Endothelial cell of umbilical vein (primary cell): ENCODE measurements at regions not wholly inside any gene's neighbourhood (a gene's known extent, or its start where the extent isn't known, plus 50 kb on each side); places are given as distances from the start of the nearest gene placed in this dataset.

Experiments used
- BruUV-seq: library from RNA; stranded (reverse); fragments of 400-500 nt; replicated peaks from 2 replicates; lab custom pipeline; 2021; lab: Mats Ljungman, UMichigan
- CTCF ChIA-PET: fragments of 300-600, 350-600 bp; sonication (Branson Sonifier 250); formaldehyde crosslinking; loops from one replicate; lab custom pipeline; 2021; ENCODE audit warnings: antibody characterized with exemption, inconsistent platforms; lab: Charles Lee
- POLR2A ChIA-PET: fragments of 300-600, 350-600 bp; sonication (Branson Sonifier 250); formaldehyde crosslinking; loops from one replicate; lab custom pipeline; 2021; ENCODE audit warnings: antibody characterized with exemption, inconsistent platforms; lab: Charles Lee
- DNase-seq: peaks from one replicate; pipeline ENCODE4 v3.0.0-alpha.2; 2011; ENCODE audit warnings: low read depth, low spot score
- FAIRE-seq: peaks from 2 replicates; lab custom pipeline; 2011; peaks lifted over from hg19 to GRCh38; lab: Jason Lieb, UNC
- H2AFZ ChIP-seq: 2 replicates; pipeline ENCODE4 v1.6.0; 2012; ENCODE audit warnings: low read depth, low read length, control low read depth, inconsistent platforms
- H3K27ac ChIP-seq: 2 replicates; pipeline ENCODE4 v1.5.1; 2011; ENCODE audit warnings: low read depth, mild to moderate bottlenecking, control low read depth, low read length, moderate library complexity; ENCODE audit not compliant: insufficient read depth
- H3K27me3 ChIP-seq, 2 experiments: 2 replicates each; pipeline versions ENCODE4 v1.6.0 to v1.6.1; 2011; ENCODE audit warnings: low read length in 2 of 2, mixed read lengths in 1 of 2; ENCODE audit not compliant: control insufficient read depth in 2 of 2, insufficient read depth in 2 of 2
- H3K36me3 ChIP-seq, 2 experiments: 2 replicates in 1 of 2; 3 replicates in 1 of 2; pipeline ENCODE4 v1.5.1; 2011; ENCODE audit warnings: low read length in 2 of 2, mild to moderate bottlenecking in 1 of 2, moderate library complexity in 1 of 2; ENCODE audit not compliant: control insufficient read depth in 2 of 2, insufficient read depth in 2 of 2; ENCODE audit errors: extremely low read depth in 1 of 2
- H3K4me1 ChIP-seq: 3 replicates; pipeline ENCODE4 v1.5.1; 2011; ENCODE audit warnings: mild to moderate bottlenecking, low read length; ENCODE audit not compliant: control insufficient read depth, insufficient read depth; ENCODE audit errors: extremely low read depth
- H3K4me2 ChIP-seq: 2 replicates; pipeline ENCODE4 v1.6.1; 2011; ENCODE audit warnings: low read length, control low read depth, mixed read lengths; ENCODE audit not compliant: insufficient read depth
- H3K4me3 ChIP-seq, 3 experiments: fragments of 200-600 bp in 1 of 3; sonication (generic), shearing (Covaris generic) in 1 of 3; replicated peaks in 1 of 3; 2 replicates each; pipeline ENCODE4 v1.5.1; 2011 to 2016; ENCODE audit warnings: control low read depth in 3 of 3, low read length in 3 of 3, mild to moderate bottlenecking in 2 of 3, inconsistent platforms in 1 of 3, low read depth in 1 of 3, moderate library complexity in 1 of 3; ENCODE audit not compliant: insufficient read depth in 1 of 3
- H3K79me2 ChIP-seq: 2 replicates; pipeline ENCODE4 v1.6.0; 2012; ENCODE audit warnings: low read length, inconsistent platforms; ENCODE audit not compliant: control insufficient read depth, insufficient read depth
- H3K9ac ChIP-seq: replicated peaks from 2 replicates; pipeline ENCODE3; 2011; ENCODE audit warnings: low read length, control low read depth; ENCODE audit not compliant: insufficient read depth; ENCODE audit errors: extremely low read depth
- H3K9me1 ChIP-seq: replicated peaks from 3 replicates; pipeline ENCODE4 v1.6.0; 2011; ENCODE audit warnings: mild to moderate bottlenecking, low read length; ENCODE audit not compliant: control insufficient read depth, insufficient read depth; ENCODE audit errors: extremely low read depth
- H3K9me3 ChIP-seq: replicated peaks from 2 replicates; pipeline ENCODE4 v1.5.1; 2012; ENCODE audit warnings: low read length, inconsistent platforms; ENCODE audit not compliant: control insufficient read depth, insufficient read depth
- H4K20me1 ChIP-seq: replicated peaks from 2 replicates; pipeline ENCODE3; 2011; ENCODE audit warnings: mild to moderate bottlenecking, low read length; ENCODE audit not compliant: control insufficient read depth, insufficient read depth; ENCODE audit errors: extremely low read depth
- CTCF ChIP-seq, 2 donors: IDR thresholded peaks; 1 replicate in 1 of 2; 2 replicates in 1 of 2; pipeline ENCODE4 v1.5.1; 2011; ENCODE audit warnings: low read length in 2 of 2, mild to moderate bottlenecking in 2 of 2, moderate library complexity in 2 of 2, control low read depth in 1 of 2, inconsistent platforms in 1 of 2, low read depth in 1 of 2; ENCODE audit not compliant: insufficient read depth in 1 of 2; ENCODE audit errors: extremely low read depth in 1 of 2
- EZH2 ChIP-seq: IDR thresholded peaks from 2 replicates; pipeline ENCODE4 v1.6.1; 2012; ENCODE audit warnings: borderline replicate concordance, low read depth, mild to moderate bottlenecking, moderate library complexity, low read length, inconsistent platforms; ENCODE audit not compliant: severe bottlenecking
- FOS ChIP-seq: IDR thresholded peaks from 2 replicates; pipeline ENCODE4 v1.6.1; 2011; ENCODE audit warnings: mild to moderate bottlenecking, low read length, moderate library complexity, borderline replicate concordance; ENCODE audit not compliant: insufficient read depth
- GATA2 ChIP-seq: IDR thresholded peaks from 2 replicates; pipeline ENCODE4 v1.7.0; 2011; ENCODE audit warnings: low read depth, mild to moderate bottlenecking, moderate library complexity, mixed read lengths, low read length; ENCODE audit not compliant: insufficient read length, insufficient read depth
- JUN ChIP-seq: IDR thresholded peaks from 2 replicates; pipeline ENCODE4 v1.6.1; 2011; ENCODE audit warnings: borderline replicate concordance, low read depth; ENCODE audit not compliant: insufficient read length, insufficient read depth
- MAX ChIP-seq: IDR thresholded peaks from 2 replicates; pipeline ENCODE4 v1.6.1; 2011; ENCODE audit not compliant: insufficient read depth, insufficient read length
- MYC ChIP-seq: IDR thresholded peaks from one replicate; pipeline ENCODE4 v1.6.1; 2011; ENCODE audit warnings: mild to moderate bottlenecking, low read depth, low read length
- POLR2A ChIP-seq: IDR thresholded peaks from 2 replicates; pipeline ENCODE4 v1.6.1; 2012; ENCODE audit warnings: low read depth, mild to moderate bottlenecking, control low read depth, low read length
- POLR2AphosphoS5 ChIP-seq: IDR thresholded peaks from 2 replicates; pipeline ENCODE4 v1.6.1; 2012; ENCODE audit warnings: low read depth, mild to moderate bottlenecking, control low read depth, low read length, moderate library complexity; ENCODE audit not compliant: insufficient read depth
- dilution Hi-C: fragments of 300-500 bp; cut with MboI; formaldehyde crosslinking; loops from one replicate; pipeline ENCODE4 v1.15.0; 2019; ENCODE audit warnings: low sequenced_read_pairs; ENCODE audit not compliant: extremely low pct_ligation_motif_present
- intact Hi-C: fragments of 100-400 bp; cut with micrococcal nuclease; formaldehyde crosslinking; loops from one replicate; pipeline ENCODE4 v1.10.0; 2022

- Histone ChIP-seq H3K36me3 (no peaks in the 10 kb centered on the region), H4K20me1 (no peaks in the 10 kb centered on the region), H3K4me3 (no peak overlapping the region), H3K9me1 (no peaks in the 10 kb centered on the region), H3K27me3 (no peaks in the 10 kb centered on the region), H3K4me2 (no peak overlapping the region), H2AFZ (no peak overlapping the region), H3K27ac (no peak overlapping the region), H3K9ac (no peak overlapping the region), H3K9me3 (no peaks in the 10 kb centered on the region), H3K79me2 (no peaks in the 10 kb centered on the region), H3K4me1 (no peaks in the 10 kb centered on the region)
- dilution Hi-C loops, result no loop called here
- FAIRE-seq (no peak), DNase-seq (no peak)
- no TSS peak for BruUV-seq
- ChIA-PET CTCF (no interaction called here), POLR2A (no interaction called here)
- no peak for TF ChIP-seq GATA2
- no peak for TF ChIP-seq MAX
- TF ChIP-seq POLR2A, result no peak
- TF ChIP-seq POLR2AphosphoS5, result no peak
- TF ChIP-seq EZH2, result no peak
- TF ChIP-seq MYC, result no peak
- no peak for TF ChIP-seq CTCF (IDR thresholded peaks at IDR 0.05; ENCODE audit: extremely low read depth in 1 of 2, insufficient read depth in 1 of 2, low read depth in 1 of 2, low read length in 2 of 2)
- TF ChIP-seq FOS, result no peak
- TF ChIP-seq JUN, result no peak
- intact Hi-C loops, result no loop called here
Measured at GRCh38 chr3:40657623-40658022, 132.9 kb downstream of the ZNF621 start.
